Small intestine (tissue), 7 donors: ENCODE measurements at regions not wholly inside any gene's neighbourhood (a gene's known extent, or its start where the extent isn't known, plus 50 kb on each side); places are given as distances from the start of the nearest gene placed in this dataset.

Experiments used
- DNase-seq, 2 donors: peaks; one replicate each; pipeline versions ENCODE4 v3.0.0 to v3.0.0-alpha.2; 2013
- FAIRE-seq: peaks from 2 replicates; lab custom pipeline; 2012; peaks lifted over from hg19 to GRCh38; lab: Jason Lieb, UNC
- H3K27ac ChIP-seq, 3 donors: one replicate each; pipeline ENCODE4 v1.5.1; 2013; ENCODE audit warnings: low read length in 2 of 3, mild to moderate bottlenecking in 2 of 3, control low read depth in 1 of 3, inconsistent platforms in 1 of 3, low read depth in 1 of 3, moderate library complexity in 1 of 3
- H3K27me3 ChIP-seq, 3 donors: one replicate each; pipeline ENCODE4 v1.6.1; 2013; ENCODE audit warnings: low read length in 3 of 3, inconsistent platforms in 1 of 3; ENCODE audit not compliant: control insufficient read depth in 3 of 3, insufficient read depth in 3 of 3
- H3K36me3 ChIP-seq, 3 donors: one replicate each; pipeline ENCODE4 v1.6.1; 2013; ENCODE audit warnings: low read length in 3 of 3, inconsistent platforms in 1 of 3, low read depth in 1 of 3, mild to moderate bottlenecking in 1 of 3, moderate library complexity in 1 of 3; ENCODE audit not compliant: control insufficient read depth in 3 of 3, insufficient read depth in 2 of 3
- H3K4me1 ChIP-seq, 3 donors: one replicate each; pipeline ENCODE4 v1.6.1; 2013; ENCODE audit warnings: low read length in 2 of 3, inconsistent platforms in 1 of 3, low read depth in 1 of 3, mild to moderate bottlenecking in 1 of 3, moderate library complexity in 1 of 3; ENCODE audit not compliant: control insufficient read depth in 3 of 3, insufficient read depth in 2 of 3
- H3K4me3 ChIP-seq, 3 donors: one replicate each; pipeline ENCODE4 v1.5.1; 2013; ENCODE audit warnings: low read length in 3 of 3, control low read depth in 1 of 3, inconsistent platforms in 1 of 3, low read depth in 1 of 3, mild to moderate bottlenecking in 1 of 3, moderate library complexity in 1 of 3
- H3K9me3 ChIP-seq, 2 donors: one replicate each; pipeline ENCODE4 v1.6.1; 2013; ENCODE audit warnings: low read depth in 1 of 2, low read length in 1 of 2; ENCODE audit not compliant: control insufficient read depth in 2 of 2, insufficient read depth in 1 of 2
- WGBS, 3 donors: extraction: QIAGEN DNeasy Blood & Tissue Kit; methylation state at CpG; one replicate each; pipeline ENCODE4 v1.1.7; 2013; 5-methylcytosine and 5-hydroxymethylcytosine counted together
- donor health status: healthy with polysubstance abuse.
- donor health status: control.
- donor health status: control.
- donor health status: Bipolar disorder and iron deficiency.
- donor health status: healthy.

- FAIRE-seq (no peak), DNase-seq (no peak)
- Histone ChIP-seq H3K9me3 (no peaks in the 10 kb centered on the region), H3K27me3 (no peaks in the 10 kb centered on the region), H3K27ac (no peak overlapping the region), H3K4me3 (no peak overlapping the region), H3K36me3 (no peaks in the 10 kb centered on the region), H3K4me1 (no peaks in the 10 kb centered on the region)
- 68 to 75% (median 72%) methylated on average over 4 of the region's 4 CpGs for WGBS, 3 donors
Measured at GRCh38 chr2:188129677-188130076, 162.0 kb upstream of the GULP1 start.

- DNase-seq: no peak
- no peak for FAIRE-seq
Measured at GRCh38 chr2:188130317-188130716, 161.4 kb upstream of the GULP1 start.

GRCh38 chr2:188131281-188131680 is 160.4 kb upstream of the GULP1 start:
- H3K4me1 ChIP-seq: no peaks in the 10 kb centered on the region
- no peak overlapping the region for H3K4me3 ChIP-seq
- no peaks in the 10 kb centered on the region for H3K27me3 ChIP-seq
- H3K36me3 ChIP-seq: no peaks in the 10 kb centered on the region
- no peaks in the 10 kb centered on the region for H3K9me3 ChIP-seq
- DNase-seq (no peak), FAIRE-seq (no peak)
- 59 to 77% (median 70%) methylated on average over 1 of the region's 1 CpG for WGBS, 3 donors
- no peak overlapping the region for H3K27ac ChIP-seq

More at GRCh38 chr2:188130317-188130716, 161.4 kb upstream of the GULP1 start:
- Histone ChIP-seq H3K9me3 (no peaks in the 10 kb centered on the region), H3K36me3 (no peaks in the 10 kb centered on the region), H3K27me3 (no peaks in the 10 kb centered on the region), H3K4me1 (no peaks in the 10 kb centered on the region), H3K27ac (no peak overlapping the region), H3K4me3 (no peak overlapping the region)

GRCh38 chr2:188132385-188132784 is 159.3 kb upstream of the GULP1 start:
- no peak overlapping the region for H3K27ac ChIP-seq
- no peaks in the 10 kb centered on the region for H3K36me3 ChIP-seq
- DNase-seq (no peak), FAIRE-seq (no peak)
- no peaks in the 10 kb centered on the region for H3K27me3 ChIP-seq
- H3K9me3 ChIP-seq: no peaks in the 10 kb centered on the region
- no peaks in the 10 kb centered on the region for H3K4me1 ChIP-seq
- H3K4me3 ChIP-seq: no peak overlapping the region
- WGBS, 3 donors: 15 to 51% (median 33%) methylated on average over 5 of the region's 5 CpGs

- no peak overlapping the region for H3K27ac ChIP-seq
- 11 to 45% (median 20%) methylated on average over 1 of the region's 1 CpG for WGBS, 3 donors
- no peak overlapping the region for H3K4me3 ChIP-seq
- H3K36me3 ChIP-seq: no peaks in the 10 kb centered on the region
- no peaks in the 10 kb centered on the region for H3K27me3 ChIP-seq
- no peak for DNase-seq
- H3K4me1 ChIP-seq: no peaks in the 10 kb centered on the region
- FAIRE-seq: no peak
- H3K9me3 ChIP-seq: no peaks in the 10 kb centered on the region
Measured at GRCh38 chr2:188134241-188134640, 157.4 kb upstream of the GULP1 start.

GRCh38 chr2:188138313-188138712 is 153.4 kb upstream of the GULP1 start:
- H3K9me3 ChIP-seq: no peaks in the 10 kb centered on the region
- H3K36me3 ChIP-seq: no peaks in the 10 kb centered on the region
- H3K4me3 ChIP-seq: no peak overlapping the region
- no peak overlapping the region for H3K27ac ChIP-seq
- no peaks in the 10 kb centered on the region for H3K27me3 ChIP-seq
- no peaks in the 10 kb centered on the region for H3K4me1 ChIP-seq
- no peak for FAIRE-seq
- no peak for DNase-seq

GRCh38 chr2:188142088-188142487 is 149.6 kb upstream of the GULP1 start:
- H3K36me3 ChIP-seq: no peaks in the 10 kb centered on the region
- H3K4me3 ChIP-seq: no peak overlapping the region
- no peaks in the 10 kb centered on the region for H3K9me3 ChIP-seq
- H3K27ac ChIP-seq: no peak overlapping the region
- H3K27me3 ChIP-seq: no peaks in the 10 kb centered on the region
- H3K4me1 ChIP-seq: no peaks in the 10 kb centered on the region
- DNase-seq: no peak
- FAIRE-seq: no peak

- no peaks in the 10 kb centered on the region for H3K4me1 ChIP-seq
- no peak for FAIRE-seq
- WGBS, 3 donors: 69 to 70% (median 70%) methylated on average over 3 of the region's 3 CpGs
Measured at GRCh38 chr2:188142636-188143295, 148.9 kb upstream of the GULP1 start.

GRCh38 chr2:188145885-188146284 is 145.8 kb upstream of the GULP1 start:
- H3K36me3 ChIP-seq: no peaks in the 10 kb centered on the region
- no peaks in the 10 kb centered on the region for H3K4me1 ChIP-seq
- H3K27ac ChIP-seq: no peak overlapping the region
- WGBS, 3 donors: 0 to 50% (median 13%) methylated on average over 1 of the region's 1 CpG
- no peaks in the 10 kb centered on the region for H3K27me3 ChIP-seq
- H3K4me3 ChIP-seq: no peak overlapping the region
- no peak for DNase-seq
- FAIRE-seq: no peak
- no peaks in the 10 kb centered on the region for H3K9me3 ChIP-seq

More at GRCh38 chr2:188142636-188143295, 148.9 kb upstream of the GULP1 start:
- Histone ChIP-seq H3K36me3 (no peaks in the 10 kb centered on the region), H3K4me3 (no peak overlapping the region), H3K9me3 (no peaks in the 10 kb centered on the region), H3K27me3 (no peaks in the 10 kb centered on the region), H3K27ac (no peak overlapping the region)
- DNase-seq: no peak
